ENCODE measurements at regions not wholly inside any gene's neighbourhood (a gene's known extent, or its start where the extent isn't known, plus 50 kb on each side); places are given as distances from the start of the nearest gene placed in this dataset.

DNA sequence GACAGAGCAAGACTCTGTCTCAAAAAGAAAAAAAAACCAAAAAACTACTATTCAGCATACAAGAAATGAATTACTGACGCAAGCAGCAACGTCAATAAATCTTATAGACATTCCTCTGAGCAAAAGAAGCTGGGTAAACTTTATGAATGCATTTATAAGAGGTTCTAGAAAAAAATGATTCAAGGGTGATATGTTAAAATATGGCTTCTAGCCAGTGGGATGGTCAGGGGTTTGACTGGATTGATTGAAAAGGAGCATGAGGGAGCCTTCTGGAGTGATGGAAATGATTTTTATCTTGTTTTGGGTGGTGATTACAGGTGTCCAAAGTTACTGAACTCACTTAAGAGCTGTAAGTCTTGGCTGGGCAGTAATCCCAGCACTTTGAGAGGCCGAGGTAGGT is 64.9 kb upstream of the SALL4 start:
- no peak for TF ChIP-seq ZNF274 (IDR thresholded peaks at IDR 0.05; ENCODE audit: low read depth, low read length)
- no peak for TF ChIP-seq YY1 (IDR thresholded peaks at IDR 0.05; ENCODE audit: insufficient read depth, insufficient read length)
- no peak for TF ChIP-seq SUZ12 (IDR thresholded peaks at IDR 0.05; ENCODE audit: extremely low read depth, insufficient read depth, insufficient read length)

Data from NT2/D1 (cell line).